WTC11 (cell line): ENCODE measurements at regions not wholly inside any gene's neighbourhood (a gene's known extent, or its start where the extent isn't known, plus 50 kb on each side); places are given as distances from the start of the nearest gene placed in this dataset.

ENCODE experiments used
- ATAC-seq: fragments of 200-7000 bp; cut with Tn5 transposase; 2 replicates; pipeline ENCODE4 v1.10.0; 2021; ENCODE audit warnings: mild to moderate bottlenecking, moderate library complexity
- CTCF ChIA-PET: fragments of 300-600 bp; sonication (Branson Sonifier 250); formaldehyde crosslinking; loops from one replicate; lab custom pipeline; 2021; ENCODE audit warnings: antibody characterized with exemption; lab: Charles Lee
- POLR2A ChIA-PET: fragments of 350-600 bp; sonication (Branson Sonifier 250); formaldehyde crosslinking; loops from one replicate; lab custom pipeline; 2021; ENCODE audit warnings: antibody characterized with exemption; lab: Charles Lee
- DNase-seq: peaks from one replicate; pipeline ENCODE4 v3.0.0; 2021; ENCODE audit warnings: low spot score
- H3K27ac Mint-ChIP-seq: 2 replicates; pipeline ENCODE4 v1.8.0; 2021; ENCODE audit warnings: mixed read lengths
- H3K27me3 Mint-ChIP-seq: 2 replicates; pipeline ENCODE4 v1.8.0; 2021; ENCODE audit warnings: low read depth, mild to moderate bottlenecking, moderate library complexity, mixed read lengths
- H3K36me3 Mint-ChIP-seq: 2 replicates; pipeline ENCODE4 v1.8.0; 2021; ENCODE audit warnings: mixed read lengths
- H3K4me1 Mint-ChIP-seq: 2 replicates; pipeline ENCODE4 v1.8.0; 2022; ENCODE audit warnings: mixed read lengths
- H3K4me3 Mint-ChIP-seq: 2 replicates; pipeline ENCODE4 v1.8.0; 2021; ENCODE audit warnings: mild to moderate bottlenecking, moderate library complexity, mixed read lengths
- H3K9me3 Mint-ChIP-seq: 2 replicates; pipeline ENCODE4 v1.8.0; 2021; ENCODE audit warnings: mixed read lengths
- CREM ChIP-seq: sonication (generic); formaldehyde crosslinking; IDR thresholded peaks from 2 replicates; pipeline ENCODE4 v1.8.1; 2022; ENCODE audit warnings: mild to moderate bottlenecking, missing genetic modification reagents, moderate library complexity
- E2F1 ChIP-seq: sonication (generic); formaldehyde crosslinking; IDR thresholded peaks from 2 replicates; pipeline ENCODE4 v1.8.0; 2022; ENCODE audit warnings: mild to moderate bottlenecking, missing genetic modification reagents
- EMX1 ChIP-seq: fragments of 250-450 bp; sonication (Bioruptor Pico); IDR thresholded peaks from 2 replicates; pipeline ENCODE4 v1.8.0; 2021; ENCODE audit warnings: mild to moderate bottlenecking
- FOXP4 ChIP-seq: sonication (generic); formaldehyde crosslinking; IDR thresholded peaks from 2 replicates; pipeline ENCODE4 v1.8.0; 2022; ENCODE audit warnings: mild to moderate bottlenecking, missing genetic modification reagents
- IRF1 ChIP-seq: sonication (generic); formaldehyde crosslinking; IDR thresholded peaks from 2 replicates; pipeline ENCODE4 v1.8.0; 2023; ENCODE audit warnings: missing genetic modification reagents
- IRF2 ChIP-seq: sonication (generic); formaldehyde crosslinking; IDR thresholded peaks from 2 replicates; pipeline ENCODE4 v1.8.0; 2022; ENCODE audit warnings: low read depth, missing genetic modification reagents, borderline replicate concordance
- MAX ChIP-seq: sonication (generic); formaldehyde crosslinking; IDR thresholded peaks from 2 replicates; pipeline ENCODE4 v1.8.0; 2022; ENCODE audit warnings: mild to moderate bottlenecking, missing genetic modification reagents
- MYBL2 ChIP-seq: sonication (generic); formaldehyde crosslinking; IDR thresholded peaks from 2 replicates; pipeline ENCODE4 v1.8.1; 2023; ENCODE audit warnings: mild to moderate bottlenecking, moderate library complexity, missing genetic modification reagents
- PREB ChIP-seq: sonication (generic); formaldehyde crosslinking; IDR thresholded peaks from 2 replicates; pipeline ENCODE4 v1.8.1; 2022; ENCODE audit warnings: mild to moderate bottlenecking, missing genetic modification reagents, moderate library complexity, borderline replicate concordance
- SMAD3 ChIP-seq: sonication (generic); formaldehyde crosslinking; IDR thresholded peaks from 2 replicates; pipeline ENCODE4 v1.8.0; 2022; ENCODE audit warnings: missing genetic modification reagents, mild to moderate bottlenecking, borderline replicate concordance
- SOX15 ChIP-seq: fragments of 250-450 bp; sonication (Bioruptor Pico); IDR thresholded peaks from 2 replicates; pipeline ENCODE4 v1.9.0; 2021; ENCODE audit warnings: mild to moderate bottlenecking
- USF1 ChIP-seq: sonication (generic); formaldehyde crosslinking; IDR thresholded peaks from 2 replicates; pipeline ENCODE4 v1.8.0; 2022; ENCODE audit warnings: mild to moderate bottlenecking, missing genetic modification reagents
- USF2 ChIP-seq: sonication (generic); formaldehyde crosslinking; IDR thresholded peaks from 2 replicates; pipeline ENCODE4 v1.8.1; 2023; ENCODE audit warnings: mild to moderate bottlenecking, missing genetic modification reagents, moderate library complexity
- ZBTB21 ChIP-seq: sonication (generic); formaldehyde crosslinking; IDR thresholded peaks from 2 replicates; pipeline ENCODE4 v1.8.1; 2023; ENCODE audit warnings: mild to moderate bottlenecking, missing genetic modification reagents, borderline replicate concordance
- ZNF281 ChIP-seq: sonication (generic); formaldehyde crosslinking; IDR thresholded peaks from 2 replicates; pipeline ENCODE4 v1.8.0; 2023; ENCODE audit warnings: mild to moderate bottlenecking, missing genetic modification reagents
- ZNF671 ChIP-seq: fragments of 250-450 bp; sonication (Bioruptor Pico); IDR thresholded peaks from 2 replicates; pipeline ENCODE4 v1.8.0; 2021; ENCODE audit warnings: mild to moderate bottlenecking

- Mint-ChIP-seq H3K4me1 (peaks cover 15% of the 10 kb centered on the region), H3K9me3 (peaks cover 13% of the 10 kb centered on the region), H3K27ac (no peak overlapping the region), H3K36me3 (no peaks in the 10 kb centered on the region), H3K4me3 (no peak overlapping the region), H3K27me3 (no peaks in the 10 kb centered on the region)
- POLR2A ChIA-PET: no interaction called here
- no peak for TF ChIP-seq PREB (CRISPR knock-in tag)
- no peak for TF ChIP-seq USF2 (CRISPR knock-in tag)
- no peak for TF ChIP-seq IRF2 (CRISPR knock-in tag)
- no peak for TF ChIP-seq E2F1
- no peak for TF ChIP-seq USF1 (CRISPR knock-in tag)
- no peak for TF ChIP-seq ZNF671 (CRISPR knock-in tag)
- DNase-seq (no peak), ATAC-seq (no peak)
- CTCF ChIA-PET: interaction anchor here (0.8 kb wide), 1 partner anchor 145 kb away, joined by 3 read pairs; no protein-coding TSS in a partner anchor
Measured at GRCh38 chr2:7816233-7816632, 865.6 kb upstream of the ID2 start.

- no peak overlapping the region for H3K27ac Mint-ChIP-seq
- DNase-seq (no peak), ATAC-seq (no peak)
- POLR2A ChIA-PET: no interaction called here
- no peaks in the 10 kb centered on the region for H3K36me3 Mint-ChIP-seq
- H3K4me1 Mint-ChIP-seq: peaks cover 15% of the 10 kb centered on the region
- H3K27me3 Mint-ChIP-seq: no peaks in the 10 kb centered on the region
- no peak for TF ChIP-seq MYBL2
- TF ChIP-seq EMX1 (CRISPR knock-in tag): no peak
- TF ChIP-seq ZBTB21 (CRISPR knock-in tag): no peak
- no peak for TF ChIP-seq IRF1 (CRISPR knock-in tag)
- TF ChIP-seq SMAD3: no peak
- TF ChIP-seq MAX: no peak
- no peak for TF ChIP-seq ZNF281 (CRISPR knock-in tag)
- no peak for TF ChIP-seq FOXP4 (CRISPR knock-in tag)
- no peak for TF ChIP-seq SOX15 (CRISPR knock-in tag)
- no peak for TF ChIP-seq IRF2 (CRISPR knock-in tag)
- no peak for TF ChIP-seq CREM (CRISPR knock-in tag)
- peaks cover 13% of the 10 kb centered on the region for H3K9me3 Mint-ChIP-seq
- H3K4me3 Mint-ChIP-seq: no peak overlapping the region
- CTCF ChIA-PET: interaction anchor here (0.8 kb wide), 1 partner anchor 145 kb away, joined by 3 read pairs; no protein-coding TSS in a partner anchor
Measured at GRCh38 chr2:7816944-7817343, 864.9 kb upstream of the ID2 start.
